ENCODE measurements at regions not wholly inside any gene's neighbourhood (a gene's known extent, or its start where the extent isn't known, plus 50 kb on each side); places are given as distances from the start of the nearest gene placed in this dataset.

DNA sequence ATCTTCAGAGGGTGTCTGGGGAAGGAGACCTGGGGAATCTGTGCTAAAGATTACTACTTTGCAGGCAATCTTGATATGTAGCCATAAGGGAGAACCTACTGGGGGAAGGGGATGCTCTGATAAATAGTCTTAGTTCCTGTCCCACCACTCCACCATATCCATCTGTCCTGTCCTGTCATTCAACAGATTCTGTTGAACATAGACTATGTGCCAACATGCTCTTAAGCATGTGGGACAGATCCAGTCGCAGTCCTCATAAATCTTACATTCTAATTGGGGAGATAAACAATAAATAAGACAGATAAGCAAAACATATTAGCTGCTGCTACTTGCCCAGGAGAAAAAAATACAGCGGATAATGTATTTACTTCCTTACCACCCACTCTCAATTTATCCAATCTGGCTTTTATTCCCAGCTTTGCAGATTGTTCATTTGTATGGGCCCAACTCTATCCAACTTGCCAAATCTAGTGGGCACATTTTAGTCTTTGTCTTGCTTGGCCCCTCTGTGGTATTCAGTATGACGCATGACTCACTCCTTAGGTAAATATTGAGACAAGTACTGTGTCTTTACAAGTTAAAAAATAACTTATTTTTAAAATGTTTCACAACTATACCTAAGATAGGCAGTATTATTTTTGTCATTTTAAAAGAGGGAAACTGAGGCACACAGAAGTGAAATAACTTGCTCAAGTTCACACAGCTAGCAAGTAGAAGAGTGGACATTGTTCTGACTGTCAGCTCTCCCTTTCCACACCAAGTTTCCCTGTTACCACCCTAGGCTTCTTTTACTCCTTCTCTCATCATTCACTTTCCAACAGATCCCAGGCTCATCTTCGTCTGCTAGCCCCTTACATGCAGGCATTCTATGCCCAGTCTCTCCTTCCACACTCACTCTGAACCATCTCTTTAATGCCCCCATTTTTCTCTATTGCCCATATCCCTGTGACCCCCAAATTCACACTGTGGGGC lies 133.6 kb upstream of the SESN3 start:
- FAIRE-seq (no peak), DNase-seq (ENCODE audit: insufficient read length) (no peak)
- no peak for TF ChIP-seq TAF1 (IDR thresholded peaks at IDR 0.05; ENCODE audit: borderline replicate concordance, low read depth, low read length)
- TF ChIP-seq POLR2A (IDR thresholded peaks at IDR 0.05; ENCODE audit: low read depth, low read length) = no peak
- TF ChIP-seq POLR2AphosphoS5 (IDR thresholded peaks at IDR 0.05; ENCODE audit: low read depth, low read length) = no peak

- no peak for TF ChIP-seq POLR2AphosphoS5 (IDR thresholded peaks at IDR 0.05; ENCODE audit: low read depth, low read length)
- no peak for TF ChIP-seq POLR2A (IDR thresholded peaks at IDR 0.05; ENCODE audit: low read depth, low read length)
- no peak for TF ChIP-seq TAF1 (IDR thresholded peaks at IDR 0.05; ENCODE audit: borderline replicate concordance, low read depth, low read length)
- FAIRE-seq (no peak), DNase-seq (ENCODE audit: insufficient read length) (no peak)
These were observed 132.7 kb upstream of the SESN3 start for GRCh38 chr11:95363708-95364107.

- DNase-seq (ENCODE audit: insufficient read length) = no peak
These were observed 132.2 kb upstream of the SESN3 start for GRCh38 chr11:95363164-95363563.

GRCh38 chr11:95361180-95361579 lies 130.2 kb upstream of the SESN3 start:
- DNase-seq (ENCODE audit: insufficient read length) = no peak
- no peak for FAIRE-seq

More at GRCh38 chr11:95363164-95363563, 132.2 kb upstream of the SESN3 start:
- FAIRE-seq = peak; percentile 74
- TF ChIP-seq POLR2AphosphoS5 (IDR thresholded peaks at IDR 0.05; ENCODE audit: low read depth, low read length) = no peak
- TF ChIP-seq TAF1 (IDR thresholded peaks at IDR 0.05; ENCODE audit: borderline replicate concordance, low read depth, low read length) = no peak
- TF ChIP-seq POLR2A (IDR thresholded peaks at IDR 0.05; ENCODE audit: low read depth, low read length) = no peak

DNA sequence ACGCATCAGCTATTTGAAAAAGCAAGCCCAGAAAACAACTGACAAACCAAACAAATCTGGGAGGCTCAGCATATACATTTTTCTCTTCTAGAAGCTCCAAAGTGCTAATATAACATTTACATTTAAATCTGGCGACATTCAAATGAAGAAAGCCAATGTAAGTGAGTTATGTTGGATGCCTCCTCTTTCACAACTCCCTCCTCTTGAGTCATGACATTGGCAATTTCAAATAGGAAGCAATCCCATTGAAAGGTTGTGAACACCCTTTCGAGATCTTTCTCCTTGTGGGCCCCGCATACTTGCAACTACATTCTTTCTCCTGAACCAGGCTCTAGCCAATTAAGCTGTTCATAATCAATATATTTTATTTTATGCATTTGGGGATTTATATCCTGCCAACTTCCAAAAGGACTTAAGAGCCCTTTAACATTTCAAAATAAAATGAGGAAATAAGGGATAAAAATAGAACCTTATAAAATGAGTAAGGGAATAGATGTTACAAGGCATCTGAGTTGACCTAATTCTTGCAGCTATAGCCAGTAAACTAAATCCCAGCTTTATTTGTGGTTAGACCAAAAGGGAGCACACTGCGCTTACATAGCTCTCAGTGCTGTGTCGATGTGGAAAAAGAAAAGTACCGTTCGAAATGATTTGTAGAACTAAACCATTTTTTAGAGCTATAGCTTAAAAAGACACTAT lies 129.5 kb upstream of the SESN3 start:
- FAIRE-seq (no peak), DNase-seq (ENCODE audit: insufficient read length) (no peak)
- TF ChIP-seq POLR2A (IDR thresholded peaks at IDR 0.05; ENCODE audit: low read depth, low read length) = no peak
- TF ChIP-seq POLR2AphosphoS5 (IDR thresholded peaks at IDR 0.05; ENCODE audit: low read depth, low read length) = no peak
- no peak for TF ChIP-seq TAF1 (IDR thresholded peaks at IDR 0.05; ENCODE audit: borderline replicate concordance, low read depth, low read length)

More at GRCh38 chr11:95361180-95361579, 130.2 kb upstream of the SESN3 start:
- no peak for TF ChIP-seq POLR2AphosphoS5 (IDR thresholded peaks at IDR 0.05; ENCODE audit: low read depth, low read length)
- TF ChIP-seq TAF1 (IDR thresholded peaks at IDR 0.05; ENCODE audit: borderline replicate concordance, low read depth, low read length) = no peak
- TF ChIP-seq POLR2A (IDR thresholded peaks at IDR 0.05; ENCODE audit: low read depth, low read length) = no peak

DNA sequence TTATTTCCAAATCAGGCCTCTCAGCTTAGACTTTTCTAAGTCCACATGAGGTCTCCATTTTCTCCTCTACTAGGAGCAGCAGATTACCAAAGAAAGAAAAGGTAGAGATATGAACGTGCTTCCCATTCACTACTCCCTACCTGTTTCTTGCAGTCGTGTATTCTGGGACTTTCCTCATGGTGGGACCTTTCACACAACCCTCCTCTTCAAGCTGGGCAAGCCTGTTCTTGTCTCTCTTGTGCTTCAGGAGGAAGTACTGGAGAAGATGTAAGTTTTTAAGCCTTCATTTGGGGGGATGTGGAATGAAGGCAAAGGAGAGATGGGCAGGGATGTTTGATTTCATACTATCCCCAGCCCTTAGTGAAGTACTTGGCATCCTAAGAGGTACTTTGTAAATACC lies 128.8 kb upstream of the SESN3 start:
- no peak for TF ChIP-seq TAF1 (IDR thresholded peaks at IDR 0.05; ENCODE audit: borderline replicate concordance, low read depth, low read length)
- FAIRE-seq = no peak

GRCh38 chr11:95359341-95359663 lies 128.3 kb upstream of the SESN3 start:
- TF ChIP-seq TAF1 (IDR thresholded peaks at IDR 0.05; ENCODE audit: borderline replicate concordance, low read depth, low read length) (no peak), POLR2AphosphoS5 (IDR thresholded peaks at IDR 0.05; ENCODE audit: low read depth, low read length) (no peak), POLR2A (IDR thresholded peaks at IDR 0.05; ENCODE audit: low read depth, low read length) (no peak)
- DNase-seq (ENCODE audit: insufficient read length) (no peak), FAIRE-seq (no peak)

More for the DNA sequence above, 128.8 kb upstream of the SESN3 start:
- DNase-seq (ENCODE audit: insufficient read length) = no peak

- TF ChIP-seq POLR2A (IDR thresholded peaks at IDR 0.05; ENCODE audit: low read depth, low read length) (no peak), TAF1 (IDR thresholded peaks at IDR 0.05; ENCODE audit: borderline replicate concordance, low read depth, low read length) (no peak), POLR2AphosphoS5 (IDR thresholded peaks at IDR 0.05; ENCODE audit: low read depth, low read length) (no peak)
- FAIRE-seq = no peak
- DNase-seq (ENCODE audit: insufficient read length) = no peak
These were observed 127.7 kb upstream of the SESN3 start for GRCh38 chr11:95358511-95359340.

DNA sequence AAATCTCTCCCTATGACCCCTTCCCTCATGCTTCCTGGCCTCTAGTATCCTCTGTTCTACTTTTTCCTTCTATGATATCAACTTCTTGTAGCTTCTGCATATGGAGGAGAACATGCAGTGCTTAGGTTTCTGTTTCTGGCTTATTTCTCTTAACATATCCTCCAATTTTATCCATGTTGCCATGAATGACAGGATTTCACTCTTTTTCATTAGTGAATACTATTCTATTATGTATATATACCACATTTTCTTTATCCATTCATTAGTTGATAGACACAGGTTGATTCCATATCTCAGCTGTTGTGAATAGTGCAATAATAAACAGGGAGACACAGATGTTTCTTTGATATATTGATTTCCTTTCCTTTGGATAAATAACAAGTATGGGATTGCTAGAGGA lies 123.3 kb upstream of the SESN3 start:
- FAIRE-seq (no peak), DNase-seq (ENCODE audit: insufficient read length) (no peak)

GRCh38 chr11:95353706-95354105 lies 122.7 kb upstream of the SESN3 start:
- FAIRE-seq = no peak
- TF ChIP-seq TAF1 (IDR thresholded peaks at IDR 0.05; ENCODE audit: borderline replicate concordance, low read depth, low read length) (no peak), POLR2AphosphoS5 (IDR thresholded peaks at IDR 0.05; ENCODE audit: low read depth, low read length) (no peak), POLR2A (IDR thresholded peaks at IDR 0.05; ENCODE audit: low read depth, low read length) (no peak)

More for the DNA sequence above, 123.3 kb upstream of the SESN3 start:
- TF ChIP-seq POLR2A (IDR thresholded peaks at IDR 0.05; ENCODE audit: low read depth, low read length) (no peak), TAF1 (IDR thresholded peaks at IDR 0.05; ENCODE audit: borderline replicate concordance, low read depth, low read length) (no peak), POLR2AphosphoS5 (IDR thresholded peaks at IDR 0.05; ENCODE audit: low read depth, low read length) (no peak)

GRCh38 chr11:95352733-95353346 lies 121.8 kb upstream of the SESN3 start:
- FAIRE-seq = no peak
- no peak for TF ChIP-seq POLR2AphosphoS5 (IDR thresholded peaks at IDR 0.05; ENCODE audit: low read depth, low read length)
- no peak for TF ChIP-seq POLR2A (IDR thresholded peaks at IDR 0.05; ENCODE audit: low read depth, low read length)
- no peak for TF ChIP-seq TAF1 (IDR thresholded peaks at IDR 0.05; ENCODE audit: borderline replicate concordance, low read depth, low read length)
- no peak for DNase-seq (ENCODE audit: insufficient read length)

More at GRCh38 chr11:95353706-95354105, 122.7 kb upstream of the SESN3 start:
- no peak for DNase-seq (ENCODE audit: insufficient read length)
